ENCODE measurements at regions not wholly inside any gene's neighbourhood (a gene's known extent, or its start where the extent isn't known, plus 50 kb on each side); places are given as distances from the start of the nearest gene placed in this dataset.

DNA sequence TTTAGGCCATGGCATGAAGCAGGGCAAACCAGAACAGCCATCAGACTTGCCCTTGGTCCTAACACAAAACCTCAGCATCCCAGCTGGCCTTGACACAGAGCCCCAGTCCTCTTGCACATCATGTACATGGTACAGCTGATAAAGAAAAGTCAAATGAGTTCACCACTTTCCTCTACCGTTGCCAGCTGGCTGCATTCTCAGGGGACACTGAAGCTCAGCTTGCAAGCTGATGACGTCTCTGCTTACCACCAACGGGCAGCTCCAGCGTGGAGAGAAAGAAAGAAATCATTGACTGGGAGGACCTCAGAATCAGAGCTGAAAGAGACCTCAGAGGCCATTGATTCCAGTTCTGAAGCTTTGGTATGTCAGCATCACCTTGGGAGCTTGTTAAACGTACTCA is 80.7 kb upstream of the CES5A start:
- POLR2A ChIA-PET, result no interaction called here
- CTCF ChIA-PET, result no interaction called here

GRCh38 chr16:55955424-55955823 is 80.3 kb upstream of the CES5A start:
- ChIA-PET POLR2A (no interaction called here), CTCF (interaction anchor here (0.6 kb wide), 2 partner anchors 13 to 366 kb away, joined by 3 read pairs; no protein-coding TSS in a partner anchor)
- DNase-seq (ENCODE audit: extremely low spot score), result peak; percentile 29
- TF ChIP-seq NFRKB (IDR thresholded peaks at IDR 0.05), result no peak
- no peak for TF ChIP-seq HDGF (IDR thresholded peaks at IDR 0.05; ENCODE audit: borderline replicate concordance)
- TF ChIP-seq FOXM1 (IDR thresholded peaks at IDR 0.05; ENCODE audit: borderline replicate concordance), result no peak
- TF ChIP-seq CTBP1 (IDR thresholded peaks at IDR 0.05; ENCODE audit: borderline replicate concordance), result no peak
- TF ChIP-seq BHLHE40 (IDR thresholded peaks at IDR 0.05; ENCODE audit: borderline replicate concordance), result no peak
- TF ChIP-seq PKNOX1 (IDR thresholded peaks at IDR 0.05), result no peak
- no peak for TF ChIP-seq TARDBP (IDR thresholded peaks at IDR 0.05)
- no peak for TF ChIP-seq FOXK2 (IDR thresholded peaks at IDR 0.05)
- TF ChIP-seq ELF4 (IDR thresholded peaks at IDR 0.05), result no peak
- TF ChIP-seq L3MBTL2 (conservative IDR thresholded peaks at IDR 0.05), result no peak
- TF ChIP-seq ZNF384 (IDR thresholded peaks at IDR 0.05), result no peak
- no peak for TF ChIP-seq SUZ12 (IDR thresholded peaks at IDR 0.05)
- no peak for TF ChIP-seq FOXA1 (IDR thresholded peaks at IDR 0.05)

More for the DNA sequence above, 80.7 kb upstream of the CES5A start:
- TF ChIP-seq ARNT (IDR thresholded peaks at IDR 0.05) (no peak), BHLHE40 (IDR thresholded peaks at IDR 0.05; ENCODE audit: borderline replicate concordance) (no peak), FOXA1 (IDR thresholded peaks at IDR 0.05) (no peak), FOXK2 (IDR thresholded peaks at IDR 0.05) (no peak), PKNOX1 (IDR thresholded peaks at IDR 0.05) (no peak), NFRKB (IDR thresholded peaks at IDR 0.05) (no peak), SUZ12 (IDR thresholded peaks at IDR 0.05) (no peak), FOXM1 (IDR thresholded peaks at IDR 0.05; ENCODE audit: borderline replicate concordance) (no peak), TARDBP (IDR thresholded peaks at IDR 0.05) (no peak), LEF1 (IDR thresholded peaks at IDR 0.05; ENCODE audit: borderline replicate concordance) (no peak), L3MBTL2 (conservative IDR thresholded peaks at IDR 0.05) (no peak), ELF4 (IDR thresholded peaks at IDR 0.05) (no peak), ZNF384 (IDR thresholded peaks at IDR 0.05) (no peak), HDGF (IDR thresholded peaks at IDR 0.05; ENCODE audit: borderline replicate concordance) (no peak), CTBP1 (IDR thresholded peaks at IDR 0.05; ENCODE audit: borderline replicate concordance) (no peak), SP1 (IDR thresholded peaks at IDR 0.05) (no peak)
- no peak for DNase-seq (ENCODE audit: extremely low spot score)

GRCh38 chr16:55954906-55955305 is 79.7 kb upstream of the CES5A start:
- no peak for DNase-seq (ENCODE audit: extremely low spot score)
- POLR2A ChIA-PET, result no interaction called here
- CTCF ChIA-PET, result interaction anchor here (0.6 kb wide), 2 partner anchors 14 to 366 kb away, joined by 3 read pairs; no protein-coding TSS in a partner anchor
- TF ChIP-seq FOXK2 (IDR thresholded peaks at IDR 0.05) (no peak), LEF1 (IDR thresholded peaks at IDR 0.05; ENCODE audit: borderline replicate concordance) (no peak), PKNOX1 (IDR thresholded peaks at IDR 0.05) (no peak), HDGF (IDR thresholded peaks at IDR 0.05; ENCODE audit: borderline replicate concordance) (no peak), SUZ12 (IDR thresholded peaks at IDR 0.05) (no peak), CTBP1 (IDR thresholded peaks at IDR 0.05; ENCODE audit: borderline replicate concordance) (no peak)

DNA sequence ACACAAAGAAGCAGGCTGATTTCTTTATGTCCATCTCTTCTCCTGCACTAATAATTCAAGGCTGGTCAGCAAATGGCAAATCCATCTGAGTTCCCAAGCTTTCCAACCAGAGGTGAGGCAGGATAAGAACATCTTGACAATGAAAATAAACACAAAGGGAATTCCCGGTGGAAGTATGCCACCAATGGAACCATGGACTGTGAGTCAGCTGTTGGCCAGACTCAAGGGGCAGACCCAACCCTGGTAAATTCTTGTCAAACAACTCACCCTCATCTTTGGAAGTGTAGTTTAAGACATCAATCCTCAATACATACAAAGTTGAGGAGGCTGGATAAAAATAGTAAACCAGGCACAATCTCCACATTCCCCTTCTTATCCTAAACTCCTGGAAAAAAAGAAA is 74.3 kb upstream of the CES5A start:
- CTCF ChIA-PET, result no interaction called here
- TF ChIP-seq SP1 (IDR thresholded peaks at IDR 0.05), result no peak
- no peak for TF ChIP-seq ELF4 (IDR thresholded peaks at IDR 0.05)
- no peak for TF ChIP-seq BHLHE40 (IDR thresholded peaks at IDR 0.05; ENCODE audit: borderline replicate concordance)
- no peak for TF ChIP-seq LEF1 (IDR thresholded peaks at IDR 0.05; ENCODE audit: borderline replicate concordance)
- no peak for TF ChIP-seq TARDBP (IDR thresholded peaks at IDR 0.05)
- TF ChIP-seq FOXK2 (IDR thresholded peaks at IDR 0.05), result no peak
- no peak for TF ChIP-seq NFRKB (IDR thresholded peaks at IDR 0.05)
- TF ChIP-seq CTBP1 (IDR thresholded peaks at IDR 0.05; ENCODE audit: borderline replicate concordance), result no peak
- no peak for TF ChIP-seq ZNF384 (IDR thresholded peaks at IDR 0.05)
- no peak for TF ChIP-seq FOXM1 (IDR thresholded peaks at IDR 0.05; ENCODE audit: borderline replicate concordance)
- no peak for DNase-seq (ENCODE audit: extremely low spot score)
- POLR2A ChIA-PET, result no interaction called here

DNA sequence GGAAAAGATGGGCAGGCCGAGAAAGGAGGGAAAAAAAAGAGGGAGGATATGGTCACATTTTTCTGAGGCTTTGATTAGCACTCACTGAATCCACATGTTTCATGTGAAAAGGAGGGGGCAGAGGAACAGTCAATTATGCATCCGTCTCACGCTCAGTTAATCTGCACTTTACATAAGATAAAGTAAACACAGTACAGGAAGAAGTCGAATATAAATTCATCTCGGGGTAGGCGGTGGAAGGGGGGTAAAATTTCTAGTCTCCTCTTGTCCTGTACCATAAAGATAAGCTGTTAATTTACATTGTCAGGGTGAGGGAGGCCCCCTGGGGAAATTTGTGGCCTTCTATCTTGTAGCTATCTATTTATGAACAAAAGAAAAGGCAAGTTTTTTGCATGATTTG is 73.1 kb upstream of the CES5A start:
- TF ChIP-seq SP1 (IDR thresholded peaks at IDR 0.05) (no peak), L3MBTL2 (conservative IDR thresholded peaks at IDR 0.05) (no peak), BHLHE40 (IDR thresholded peaks at IDR 0.05; ENCODE audit: borderline replicate concordance) (no peak), ZNF384 (IDR thresholded peaks at IDR 0.05) (no peak), PKNOX1 (IDR thresholded peaks at IDR 0.05) (no peak), TARDBP (IDR thresholded peaks at IDR 0.05) (no peak), ARNT (IDR thresholded peaks at IDR 0.05) (no peak), FOXK2 (IDR thresholded peaks at IDR 0.05) (no peak), ELF4 (IDR thresholded peaks at IDR 0.05) (no peak), FOXM1 (IDR thresholded peaks at IDR 0.05; ENCODE audit: borderline replicate concordance) (no peak)
- DNase-seq (ENCODE audit: extremely low spot score), result no peak
- POLR2A ChIA-PET, result no interaction called here
- CTCF ChIA-PET, result interaction anchor here (0.6 kb wide), 1 partner anchor 764 kb away, joined by 3 read pairs; no protein-coding TSS in a partner anchor

GRCh38 chr16:55947366-55947765 is 72.2 kb upstream of the CES5A start:
- no peak for DNase-seq (ENCODE audit: extremely low spot score)
- ChIA-PET CTCF (no interaction called here), POLR2A (no interaction called here)
- TF ChIP-seq HDGF (IDR thresholded peaks at IDR 0.05; ENCODE audit: borderline replicate concordance), result no peak

Measured in HEK293T (cell line).